ENCODE measurements at regions not wholly inside any gene's neighbourhood (a gene's known extent, or its start where the extent isn't known, plus 50 kb on each side); places are given as distances from the start of the nearest gene placed in this dataset.
"Not testable (repeated sequence)": the region's sequence is repeated elsewhere in the genome, so short reads cannot be mapped to it uniquely, and the experiment has no call there.

DNA sequence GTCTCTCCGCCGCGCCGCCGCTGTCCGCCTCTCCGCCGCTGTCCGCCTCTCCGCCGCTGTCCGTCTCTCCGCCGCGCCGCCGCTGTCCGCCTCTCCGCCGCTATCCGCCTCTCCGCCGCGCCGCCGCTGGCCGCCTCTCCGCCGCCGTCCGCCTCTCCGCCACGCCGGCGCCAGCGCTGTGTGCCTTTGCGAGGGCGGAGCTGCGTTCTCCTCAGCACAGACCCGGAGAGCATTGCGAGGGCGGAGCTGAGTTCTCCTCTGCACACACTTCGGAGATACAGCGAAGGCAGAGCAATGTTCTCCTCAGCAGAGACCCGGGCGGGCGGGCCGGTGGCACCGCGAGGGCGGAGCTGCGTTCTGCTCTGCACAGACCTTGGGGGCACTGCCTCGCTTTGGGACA, 327.4 kb upstream of the PLGLB1 start:
- intact Hi-C loops (cut with DNase I; ENCODE audit: low total_unique reads); H3K9me3 ChIP-seq; H3K4me1 ChIP-seq; H3K27me3 ChIP-seq (replicated peaks in 1 of 7); H3K27ac ChIP-seq; H3K36me3 ChIP-seq; DNase-seq; H3K4me3 ChIP-seq: not testable (repeated sequence)
- 61 to 95% (median 94%) methylated on average over 24 to 52 of the region's 53 CpGs for WGBS, 5 donors

DNA sequence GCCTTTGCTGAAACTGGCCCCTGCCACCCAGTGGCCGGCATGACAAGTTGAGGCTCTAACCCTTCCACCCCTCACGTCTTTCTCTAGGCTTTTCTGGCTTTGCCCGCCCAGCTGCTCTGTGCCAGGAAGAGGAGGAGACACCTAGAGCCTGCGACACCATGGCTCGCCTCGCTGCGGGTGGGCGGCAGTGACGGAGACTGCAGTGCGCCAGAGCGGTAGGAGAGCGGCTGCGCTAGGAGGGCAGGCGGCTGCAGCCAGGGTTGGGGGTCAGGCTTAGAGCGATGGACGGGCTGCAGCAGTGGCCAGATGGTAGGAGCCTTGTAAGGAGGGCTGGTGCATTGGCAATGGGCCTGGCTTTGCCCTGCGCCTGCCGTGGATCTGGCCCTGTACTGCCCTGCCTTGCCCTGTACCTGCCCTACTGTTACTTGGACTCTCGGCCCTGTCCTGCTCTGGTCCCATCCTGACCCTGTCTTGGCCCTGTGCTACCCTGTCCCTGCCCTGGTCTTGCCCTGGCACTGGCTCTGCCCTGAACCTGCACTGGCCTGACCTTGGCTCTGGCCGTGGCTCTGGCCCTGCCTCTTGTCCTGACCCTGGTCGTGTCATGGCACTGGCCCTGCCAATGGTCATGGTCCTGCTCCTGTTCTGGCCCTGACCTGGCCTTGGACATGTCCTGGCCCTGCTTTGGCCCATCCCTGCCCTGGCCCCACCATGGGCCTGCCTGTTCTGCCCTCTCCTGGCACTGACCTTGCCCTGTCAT, 330.7 kb upstream of the PLGLB1 start:
- WGBS, 5 donors, result 79 to 92% (median 88%) methylated on average over 10 to 20 of the region's 21 CpGs
- intact Hi-C loops (cut with DNase I; ENCODE audit: low total_unique reads); H3K4me3 ChIP-seq; H3K27me3 ChIP-seq (replicated peaks in 1 of 7); H3K9me3 ChIP-seq; DNase-seq; H3K4me1 ChIP-seq; H3K27ac ChIP-seq; H3K36me3 ChIP-seq: not testable (repeated sequence)

DNA sequence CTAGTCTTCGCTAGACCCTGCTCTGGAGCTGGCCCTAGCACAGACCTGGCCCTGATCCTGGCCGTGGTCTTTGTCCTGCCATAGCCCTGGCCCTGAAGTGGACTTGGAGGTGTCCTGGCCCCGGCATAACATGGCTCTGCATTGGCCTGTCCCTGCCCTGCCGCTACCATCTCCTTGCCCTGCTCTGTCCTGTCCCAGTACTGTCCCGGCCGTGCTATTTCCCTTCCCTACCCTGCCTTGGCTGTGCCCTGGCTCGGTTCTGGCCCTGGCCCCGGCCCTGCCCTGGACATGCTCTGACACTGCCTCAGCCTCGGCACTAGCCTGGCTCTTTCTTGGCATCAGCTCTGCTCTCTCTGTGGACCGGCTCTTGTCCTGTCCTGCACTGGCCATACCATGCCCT, 331.8 kb upstream of the PLGLB1 start:
- H3K27ac ChIP-seq; DNase-seq; H3K36me3 ChIP-seq; intact Hi-C loops (cut with DNase I; ENCODE audit: low total_unique reads); H3K9me3 ChIP-seq; H3K27me3 ChIP-seq (replicated peaks in 1 of 7); H3K4me1 ChIP-seq; H3K4me3 ChIP-seq: not testable (repeated sequence)
- WGBS, 5 donors, result 93 to 100% (median 98%) methylated on average over 4 to 6 of the region's 10 CpGs; no CpG with 5 or more reads in 1 of the 5 donors

DNA sequence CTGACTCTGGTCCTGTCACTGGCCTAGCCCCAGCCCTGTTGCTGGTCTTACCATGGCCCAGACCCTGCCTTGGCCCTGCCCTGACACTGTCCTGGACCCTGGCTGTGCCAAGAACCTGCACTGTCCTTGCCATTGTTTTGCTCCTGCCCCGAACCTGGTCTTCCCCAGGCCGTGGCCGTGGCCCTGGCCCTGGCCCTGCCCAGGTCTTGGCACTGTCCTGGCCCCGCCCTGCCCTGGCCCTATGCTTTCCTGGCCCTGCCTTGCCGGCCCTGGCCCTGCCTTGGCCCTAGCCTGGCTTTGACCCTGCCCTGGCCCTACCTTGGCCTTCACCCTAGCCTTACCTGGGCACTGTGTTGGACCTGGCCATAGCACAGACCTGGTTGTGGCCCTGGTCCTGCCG, 332.5 kb upstream of the PLGLB1 start:
- WGBS, 5 donors, result 88 to 100% (median 93%) methylated on average over 1 to 5 of the region's 6 CpGs; no CpG with 5 or more reads in 1 of the 5 donors
- H3K4me1 ChIP-seq; DNase-seq; H3K27ac ChIP-seq; H3K27me3 ChIP-seq (replicated peaks in 1 of 7); H3K4me3 ChIP-seq; H3K36me3 ChIP-seq; intact Hi-C loops (cut with DNase I; ENCODE audit: low total_unique reads); H3K9me3 ChIP-seq: not testable (repeated sequence)

- H3K36me3 ChIP-seq; H3K27ac ChIP-seq; DNase-seq; H3K4me3 ChIP-seq; H3K4me1 ChIP-seq; H3K9me3 ChIP-seq; H3K27me3 ChIP-seq (replicated peaks in 1 of 7); intact Hi-C loops (cut with DNase I; ENCODE audit: low total_unique reads): not testable (repeated sequence)
Observed at GRCh38 chr2:87360250-87360649, 338.6 kb upstream of the PLGLB1 start.

GRCh38 chr2:87360927-87361326, 339.3 kb upstream of the PLGLB1 start:
- H3K4me1 ChIP-seq; H3K36me3 ChIP-seq; H3K4me3 ChIP-seq; DNase-seq; H3K27me3 ChIP-seq (replicated peaks in 1 of 7); H3K27ac ChIP-seq; H3K9me3 ChIP-seq; intact Hi-C loops (cut with DNase I; ENCODE audit: low total_unique reads): not testable (repeated sequence)
- 78 to 83% methylated on average over 2 of the region's 2 CpGs; no CpG with 5 or more reads in 3 of the 5 donors for WGBS, 5 donors

DNA sequence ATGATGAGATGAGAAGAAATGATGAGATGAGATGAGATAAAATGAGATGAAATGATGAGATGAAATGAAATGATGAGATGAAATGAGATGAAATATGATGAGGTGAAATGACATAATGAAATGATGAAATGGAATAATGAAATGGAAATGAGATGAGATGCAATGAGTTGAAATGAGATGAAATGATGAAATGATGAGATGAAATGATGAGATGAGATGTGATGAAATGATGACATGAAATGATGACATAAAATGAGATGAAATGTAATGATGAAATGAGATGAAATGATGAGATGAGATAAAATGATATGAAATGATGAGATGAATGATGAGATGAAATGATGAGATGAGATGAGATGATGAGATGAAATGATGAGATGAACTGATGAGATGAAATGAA, 340.2 kb upstream of the PLGLB1 start:
- H3K4me1 ChIP-seq; H3K27me3 ChIP-seq (replicated peaks in 1 of 7); H3K9me3 ChIP-seq; DNase-seq; H3K27ac ChIP-seq; intact Hi-C loops (cut with DNase I; ENCODE audit: low total_unique reads); H3K36me3 ChIP-seq; H3K4me3 ChIP-seq: not testable (repeated sequence)

DNA sequence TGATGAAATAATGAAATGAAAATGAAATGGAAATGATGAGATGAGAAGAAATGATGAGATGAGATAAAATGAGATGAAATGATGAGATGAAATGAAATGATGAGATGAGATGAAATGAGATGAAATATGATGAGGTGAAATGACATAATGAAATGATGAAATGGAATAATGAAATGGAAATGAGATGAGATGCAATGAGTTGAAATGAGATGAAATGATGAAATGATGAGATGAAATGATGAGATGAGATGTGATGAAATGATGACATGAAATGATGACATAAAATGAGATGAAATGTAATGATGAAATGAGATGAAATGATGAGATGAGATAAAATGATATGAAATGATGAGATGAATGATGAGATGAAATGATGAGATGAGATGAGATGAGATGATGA, 342.7 kb upstream of the PLGLB1 start:
- H3K27me3 ChIP-seq (replicated peaks in 1 of 7); H3K9me3 ChIP-seq; H3K4me3 ChIP-seq; intact Hi-C loops (cut with DNase I; ENCODE audit: low total_unique reads); H3K27ac ChIP-seq; H3K4me1 ChIP-seq; DNase-seq; H3K36me3 ChIP-seq: not testable (repeated sequence)

DNA sequence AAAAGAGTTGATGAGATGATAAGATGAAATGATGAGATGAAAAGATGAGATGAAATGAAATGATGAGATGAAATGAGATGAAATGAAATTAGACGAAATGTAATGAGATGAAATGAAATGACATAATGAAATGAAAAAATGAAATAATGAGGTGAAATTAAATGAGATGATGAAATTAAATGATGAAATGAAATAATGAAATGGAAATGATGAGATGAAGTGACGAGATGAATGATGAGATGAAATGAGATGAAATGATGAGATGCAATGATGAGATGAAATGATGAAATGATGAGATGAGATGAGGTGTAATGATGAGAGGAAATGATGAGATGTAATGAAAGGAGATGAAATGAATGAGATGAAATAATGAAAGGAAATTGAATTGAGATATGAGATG, 343.4 kb upstream of the PLGLB1 start:
- H3K27me3 ChIP-seq (replicated peaks in 1 of 7); H3K9me3 ChIP-seq; H3K4me3 ChIP-seq; H3K27ac ChIP-seq; intact Hi-C loops (cut with DNase I; ENCODE audit: low total_unique reads); DNase-seq; H3K36me3 ChIP-seq; H3K4me1 ChIP-seq: not testable (repeated sequence)
- WGBS, 5 donors, result 67 to 92% (median 87%) methylated on average over 2 of the region's 2 CpGs

GRCh38 chr2:87386063-87386560, 361.8 kb upstream of the PLGLB2 start:
- intact Hi-C loops (cut with DNase I; ENCODE audit: low total_unique reads); H3K27ac ChIP-seq; H3K36me3 ChIP-seq; H3K4me1 ChIP-seq; DNase-seq; H3K27me3 ChIP-seq (replicated peaks in 1 of 7); H3K4me3 ChIP-seq; H3K9me3 ChIP-seq: not testable (repeated sequence)
- 78 to 86% (median 83%) methylated on average over 6 of the region's 7 CpGs for WGBS, 5 donors

- H3K4me3 ChIP-seq; H3K27ac ChIP-seq; H3K4me1 ChIP-seq; H3K9me3 ChIP-seq; H3K36me3 ChIP-seq; H3K27me3 ChIP-seq (replicated peaks in 1 of 7); intact Hi-C loops (cut with DNase I; ENCODE audit: low total_unique reads): not testable (repeated sequence)
- WGBS, 5 donors, result 80 to 91% (median 86%) methylated on average over 1 of the region's 1 CpG; no CpG with 5 or more reads in 2 of the 5 donors
- peak; percentile 51 for DNase-seq
Observed at GRCh38 chr2:87395784-87396183, 352.1 kb upstream of the PLGLB2 start.

Data from spleen (tissue), 11 donors.